HCT116 (cell line): ENCODE measurements at regions not wholly inside any gene's neighbourhood (a gene's known extent, or its start where the extent isn't known, plus 50 kb on each side); places are given as distances from the start of the nearest gene placed in this dataset.

Experiments
- ATF3 ChIP-seq: IDR thresholded peaks from 2 replicates; pipeline ENCODE4 v1.6.1; 2012
- CTCF ChIP-seq, 3 experiments: fragments of 200-600 bp in 1 of 3; sonication (generic) in 1 of 3; IDR thresholded peaks in 2 of 3; conservative IDR thresholded peaks in 1 of 3; 2 replicates each; pipeline ENCODE4 v1.5.1; 2012 to 2017; ENCODE audit warnings: low read depth in 2 of 3, low read length in 2 of 3, antibody characterized with exemption in 1 of 3, borderline replicate concordance in 1 of 3, control low read depth in 1 of 3, mild to moderate bottlenecking in 1 of 3, mixed read lengths in 1 of 3, mixed run types in 1 of 3, moderate library complexity in 1 of 3; ENCODE audit not compliant: insufficient read depth in 1 of 3
- EZH2 ChIP-seq: fragments of 200-600 bp; sonication (generic); IDR thresholded peaks from 2 replicates; pipeline ENCODE4 v1.6.1; 2017; ENCODE audit warnings: antibody characterized with exemption, mixed run types
- FOSL1 ChIP-seq: IDR thresholded peaks from 2 replicates; pipeline ENCODE4 v1.6.1; 2012; ENCODE audit warnings: low read depth
- JUND ChIP-seq: IDR thresholded peaks from 2 replicates; pipeline ENCODE4 v1.6.1; 2012
- MAX ChIP-seq: IDR thresholded peaks from 2 replicates; pipeline ENCODE4 v1.6.1; 2012
- POLR2A ChIP-seq: IDR thresholded peaks from 2 replicates; pipeline ENCODE4 v1.7.0; 2011; ENCODE audit warnings: borderline replicate concordance; ENCODE audit not compliant: insufficient read depth, insufficient read length; ENCODE audit errors: extremely low read depth
- RAD21 ChIP-seq: IDR thresholded peaks from 2 replicates; pipeline ENCODE4 v1.6.1; 2012; ENCODE audit warnings: low read depth, mild to moderate bottlenecking
- REST ChIP-seq: IDR thresholded peaks from 2 replicates; pipeline ENCODE4 v1.6.1; 2012; ENCODE audit warnings: low read depth
- ZBTB33 ChIP-seq: IDR thresholded peaks from 2 replicates; pipeline ENCODE4 v1.6.1; 2011; ENCODE audit warnings: mild to moderate bottlenecking, low read length, moderate library complexity; ENCODE audit not compliant: insufficient replicate concordance; ENCODE audit errors: extremely low read depth

- TF ChIP-seq CTCF (IDR thresholded peaks at IDR 0.05 in 2 of 3, conservative IDR thresholded peaks at IDR 0.05 in 1 of 3; ENCODE audit: borderline replicate concordance in 1 of 3, insufficient read depth in 1 of 3, low read depth in 2 of 3, low read length in 2 of 3) (no peak), FOSL1 (no peak), EZH2 (no peak), ATF3 (no peak), MAX (no peak), JUND (no peak), RAD21 (no peak), POLR2A (no peak), ZBTB33 (no peak), REST (no peak)
Measured at GRCh38 chr11:45435706-45436105, 149.6 kb upstream of the SYT13 start.
